HG03135 (cell line): ENCODE measurements at regions not wholly inside any gene's neighbourhood (a gene's known extent, or its start where the extent isn't known, plus 50 kb on each side); places are given as distances from the start of the nearest gene placed in this dataset.

ENCODE experiments used
- ATAC-seq: cut with Tn5 transposase; IDR thresholded peaks from one replicate; pipeline ENCODE4 v1.9.1; 2021; ENCODE audit warnings: mild to moderate bottlenecking, moderate library complexity; ENCODE audit not compliant: unreplicated experiment

GRCh38 chr6:108751851-108752732 lies 96.1 kb upstream of the ARMC2 start:
- ATAC-seq = no peak

- ATAC-seq = no peak
Observed at GRCh38 chr6:108752733-108753590, 95.3 kb upstream of the ARMC2 start.

GRCh38 chr6:108755257-108756240 lies 92.7 kb upstream of the ARMC2 start:
- no peak for ATAC-seq

- ATAC-seq = no peak
Observed at GRCh38 chr6:108757357-108757756, 90.9 kb upstream of the ARMC2 start.

GRCh38 chr6:108758884-108759283 lies 89.3 kb upstream of the ARMC2 start:
- ATAC-seq = no peak

- ATAC-seq = no peak
Observed at GRCh38 chr6:108760126-108761050, 87.8 kb upstream of the ARMC2 start.

- no peak for ATAC-seq
Observed at GRCh38 chr6:108762394-108762793, 85.8 kb upstream of the ARMC2 start.

GRCh38 chr6:108763931-108764579 lies 84.2 kb upstream of the ARMC2 start:
- no peak for ATAC-seq

- no peak for ATAC-seq
Observed at GRCh38 chr6:108764580-108764950, 83.7 kb upstream of the ARMC2 start.

- ATAC-seq = no peak
Observed at GRCh38 chr6:108765495-108765894, 82.7 kb upstream of the ARMC2 start.

GRCh38 chr6:108766419-108766818 lies 81.8 kb upstream of the ARMC2 start:
- no peak for ATAC-seq

- no peak for ATAC-seq
Observed at GRCh38 chr6:108766886-108767285, 81.3 kb upstream of the ARMC2 start.

GRCh38 chr6:108767418-108768165 lies 80.6 kb upstream of the ARMC2 start:
- no peak for ATAC-seq

GRCh38 chr6:108768166-108768555 lies 80.1 kb upstream of the ARMC2 start:
- ATAC-seq = no peak

GRCh38 chr6:108768792-108769524 lies 79.3 kb upstream of the ARMC2 start:
- no peak for ATAC-seq

- ATAC-seq = no peak
Observed at GRCh38 chr6:108771421-108771820, 76.8 kb upstream of the ARMC2 start.

- no peak for ATAC-seq
Observed at GRCh38 chr6:108774555-108774954, 73.7 kb upstream of the ARMC2 start.

GRCh38 chr6:108777536-108777935 lies 70.7 kb upstream of the ARMC2 start:
- ATAC-seq = no peak
